Caco-2 (cell line): ENCODE measurements at regions not wholly inside any gene's neighbourhood (a gene's known extent, or its start where the extent isn't known, plus 50 kb on each side); places are given as distances from the start of the nearest gene placed in this dataset.

Experiments used
- BruUV-seq: library from RNA; stranded (reverse); fragments of 400-500 nt; replicated peaks from 2 replicates; lab custom pipeline; 2021; lab: Mats Ljungman, UMichigan
- CTCF ChIA-PET: fragments of 300-600 bp; sonication (Branson Sonifier 250); formaldehyde crosslinking; loops from one replicate; lab custom pipeline; 2022; ENCODE audit warnings: antibody characterized with exemption; lab: Charles Lee
- POLR2A ChIA-PET: fragments of 300-600 bp; sonication (Branson Sonifier 250); formaldehyde crosslinking; loops from one replicate; lab custom pipeline; 2022; ENCODE audit warnings: antibody characterized with exemption; lab: Charles Lee
- DNase-seq, 2 experiments: peaks; one replicate each; pipeline versions ENCODE4 v3.0.0 to v3.0.0-alpha.2; 2020 to 2022
- H3K27me3 ChIP-seq: replicated peaks from 2 replicates; pipeline ENCODE4 v1.6.0; 2011; ENCODE audit warnings: low read length; ENCODE audit not compliant: control insufficient read depth, insufficient read depth
- H3K36me3 ChIP-seq: 2 replicates; pipeline ENCODE4 v1.5.1; 2011; ENCODE audit warnings: low read length; ENCODE audit not compliant: control insufficient read depth, insufficient read depth
- H3K4me1 ChIP-seq: fragments of 250-450 bp; sonication (Bioruptor Pico); 2 replicates; pipeline ENCODE4 v1.5.1; 2020; ENCODE audit warnings: mild to moderate bottlenecking
- H3K4me3 ChIP-seq: 2 replicates; pipeline ENCODE4 v1.5.1; 2011; ENCODE audit warnings: low read depth, mild to moderate bottlenecking, control low read depth, low read length
- H3K9me3 ChIP-seq: fragments of 250-450 bp; sonication (Bioruptor Pico); 2 replicates; pipeline ENCODE4 v1.5.1; 2020; ENCODE audit warnings: mild to moderate bottlenecking, moderate library complexity
- H3K27ac Mint-ChIP-seq: one replicate; pipeline ENCODE4 v1.8.0; 2022; ENCODE audit warnings: mixed read lengths; ENCODE audit not compliant: unreplicated experiment
- H3K27me3 Mint-ChIP-seq: one replicate; pipeline ENCODE4 v1.8.0; 2022; ENCODE audit warnings: mixed read lengths; ENCODE audit not compliant: insufficient read depth, unreplicated experiment
- H3K36me3 Mint-ChIP-seq: one replicate; pipeline ENCODE4 v1.8.0; 2022; ENCODE audit warnings: mild to moderate bottlenecking, mixed read lengths; ENCODE audit not compliant: insufficient read depth, unreplicated experiment
- H3K4me1 Mint-ChIP-seq: one replicate; pipeline ENCODE4 v1.8.0; 2022; ENCODE audit warnings: low read depth, mixed read lengths; ENCODE audit not compliant: unreplicated experiment
- H3K4me3 Mint-ChIP-seq: one replicate; pipeline ENCODE4 v1.8.0; 2022; ENCODE audit warnings: mild to moderate bottlenecking, moderate library complexity, mixed read lengths; ENCODE audit not compliant: unreplicated experiment
- H3K9me3 Mint-ChIP-seq: one replicate; pipeline ENCODE4 v1.8.0; 2022; ENCODE audit warnings: mixed read lengths; ENCODE audit not compliant: unreplicated experiment
- CTCF ChIP-seq, 2 experiments: fragments of 200-600 bp in 1 of 2; IDR thresholded peaks; 1 replicate in 1 of 2; 2 replicates in 1 of 2; pipeline versions ENCODE4 v1.5.1 to v1.8.0; 2011 to 2022; ENCODE audit warnings: antibody characterized with exemption in 1 of 2, control low read depth in 1 of 2, inconsistent platforms in 1 of 2, low read depth in 1 of 2, low read length in 1 of 2, mild to moderate bottlenecking in 1 of 2, moderate library complexity in 1 of 2; ENCODE audit not compliant: insufficient read depth in 1 of 2, severe bottlenecking in 1 of 2, unreplicated experiment in 1 of 2
- intact Hi-C: fragments of 100-400 bp; cut with micrococcal nuclease; formaldehyde crosslinking; loops from one replicate; pipeline ENCODE4 v1.10.0; 2022; ENCODE audit not compliant: unreplicated experiment

GRCh38 chr5:135776457-135776856 is 58.0 kb upstream of the SLC25A48 start:
- Mint-ChIP-seq H3K27me3 (peaks cover 4% of the 10 kb centered on the region), H3K27ac (no peak overlapping the region), H3K9me3 (no peaks in the 10 kb centered on the region), H3K4me3 (no peak overlapping the region), H3K4me1 (no peaks in the 10 kb centered on the region), H3K36me3 (no peaks in the 10 kb centered on the region)
- no peak for DNase-seq
- H3K4me3 ChIP-seq = no peak overlapping the region
- POLR2A ChIA-PET = no interaction called here
- CTCF ChIA-PET = no interaction called here
- H3K4me1 ChIP-seq = no peaks in the 10 kb centered on the region
- H3K9me3 ChIP-seq = no peaks in the 10 kb centered on the region
- H3K27me3 ChIP-seq = no peaks in the 10 kb centered on the region
- H3K36me3 ChIP-seq = no peaks in the 10 kb centered on the region
- intact Hi-C loops = no loop called here
- no TSS peak for BruUV-seq
- no peak for TF ChIP-seq CTCF (IDR thresholded peaks at IDR 0.05; ENCODE audit: insufficient read depth in 1 of 2, low read depth in 1 of 2, low read length in 1 of 2, severe bottlenecking in 1 of 2, unreplicated experiment in 1 of 2)

GRCh38 chr5:135761746-135762145 is 72.7 kb upstream of the SLC25A48 start:
- intact Hi-C loops = no loop called here
- Mint-ChIP-seq H3K27me3 (peaks cover 3% of the 10 kb centered on the region), H3K4me1 (no peaks in the 10 kb centered on the region), H3K27ac (no peak overlapping the region), H3K4me3 (no peak overlapping the region), H3K9me3 (no peaks in the 10 kb centered on the region), H3K36me3 (no peaks in the 10 kb centered on the region)
- Histone ChIP-seq H3K27me3 (no peaks in the 10 kb centered on the region; the same call in 1 of the 2 replicates), H3K36me3 (no peaks in the 10 kb centered on the region), H3K9me3 (no peaks in the 10 kb centered on the region), H3K4me3 (no peak overlapping the region), H3K4me1 (no peaks in the 10 kb centered on the region)
- no peak for DNase-seq
- CTCF ChIA-PET = no interaction called here
- POLR2A ChIA-PET = no interaction called here
- TF ChIP-seq CTCF (IDR thresholded peaks at IDR 0.05; ENCODE audit: insufficient read depth in 1 of 2, low read depth in 1 of 2, low read length in 1 of 2, severe bottlenecking in 1 of 2, unreplicated experiment in 1 of 2) = no peak
- BruUV-seq = no TSS peak

GRCh38 chr5:135759149-135759784 is 75.2 kb upstream of the SLC25A48 start:
- no TSS peak for BruUV-seq

More at GRCh38 chr5:135759149-135759784, 75.2 kb upstream of the SLC25A48 start:
- Mint-ChIP-seq H3K36me3 (no peaks in the 10 kb centered on the region), H3K27ac (no peak overlapping the region), H3K4me1 (no peaks in the 10 kb centered on the region), H3K27me3 (peaks cover 3% of the 10 kb centered on the region), H3K4me3 (no peak overlapping the region), H3K9me3 (no peaks in the 10 kb centered on the region)
- DNase-seq = no peak
- intact Hi-C loops = no loop called here
- Histone ChIP-seq H3K4me3 (no peak overlapping the region), H3K36me3 (no peaks in the 10 kb centered on the region), H3K27me3 (no peaks in the 10 kb centered on the region; the same call in 1 of the 2 replicates), H3K4me1 (no peaks in the 10 kb centered on the region), H3K9me3 (no peaks in the 10 kb centered on the region)
- ChIA-PET POLR2A (no interaction called here), CTCF (no interaction called here)
- TF ChIP-seq CTCF (IDR thresholded peaks at IDR 0.05; ENCODE audit: insufficient read depth in 1 of 2, low read depth in 1 of 2, low read length in 1 of 2, severe bottlenecking in 1 of 2, unreplicated experiment in 1 of 2) = no peak
